Activated T-cell treated with anti-CD3 and anti-CD28 coated beads for 24 hours (primary cell): ENCODE measurements at regions not wholly inside any gene's neighbourhood (a gene's known extent, or its start where the extent isn't known, plus 50 kb on each side); places are given as distances from the start of the nearest gene placed in this dataset.
"Not testable (repeated sequence)": the region's sequence is repeated elsewhere in the genome, so short reads cannot be mapped to it uniquely, and the experiment has no call there.

ENCODE experiments used
- DNase-seq: peaks from one replicate; pipeline ENCODE4 v3.0.0-alpha.2; 2020; ENCODE audit warnings: low read depth

DNA sequence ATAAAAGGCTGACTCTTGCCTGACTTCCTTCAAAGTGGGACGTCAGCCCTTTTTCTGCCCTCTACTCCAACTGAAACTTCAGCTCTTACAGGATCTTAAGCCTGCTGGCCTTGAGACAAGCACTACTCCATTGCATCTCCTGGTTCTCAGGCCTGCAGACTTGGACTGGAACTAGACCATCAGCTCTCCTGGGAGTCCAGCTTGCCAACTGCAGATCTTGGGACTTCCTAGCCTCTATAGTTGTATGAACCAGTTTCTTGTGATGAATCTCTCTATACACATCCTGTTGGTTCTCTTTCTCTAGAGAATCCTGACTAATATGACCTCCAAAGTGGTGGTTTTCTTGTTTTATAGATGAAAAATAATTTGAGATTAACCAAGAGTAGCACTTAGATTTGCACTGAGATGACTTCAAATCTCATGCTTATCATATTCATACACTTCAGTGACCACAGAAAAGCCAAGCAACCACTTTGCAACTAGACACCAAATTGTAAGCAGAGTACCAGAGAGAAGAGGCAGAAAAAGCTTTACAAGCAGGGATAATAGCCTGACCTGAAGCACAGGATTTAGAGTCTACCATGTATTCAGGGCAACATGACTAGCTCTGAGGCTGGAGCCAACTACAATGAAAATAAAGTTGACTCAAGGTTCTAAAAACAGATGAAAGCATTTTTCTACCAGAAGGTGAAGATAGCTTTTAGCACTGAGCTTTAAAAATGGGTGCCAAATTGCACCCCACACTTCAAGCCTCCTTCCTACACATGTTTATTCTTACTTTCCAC is 661.3 kb upstream of the USP24 start:
- no peak for DNase-seq

DNA sequence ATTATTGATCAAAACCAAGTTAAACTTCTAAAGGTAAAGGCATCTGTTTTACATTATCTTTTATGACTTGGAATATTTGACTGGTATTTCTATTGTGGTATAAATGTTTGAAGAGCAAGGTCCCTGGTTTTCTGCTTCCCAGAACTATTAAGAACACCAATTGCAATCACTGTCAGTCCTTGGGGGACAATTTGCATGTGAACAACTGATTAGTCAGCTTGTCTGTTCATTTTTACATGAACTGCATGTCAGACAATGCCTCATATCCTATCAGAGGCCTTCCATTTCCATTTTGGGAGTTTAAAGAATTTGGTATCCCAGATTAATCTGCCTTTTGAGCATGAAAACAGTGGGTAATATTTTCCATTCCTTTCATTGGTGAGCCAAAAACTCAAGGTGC is 654.9 kb upstream of the USP24 start:
- DNase-seq: no peak

DNA sequence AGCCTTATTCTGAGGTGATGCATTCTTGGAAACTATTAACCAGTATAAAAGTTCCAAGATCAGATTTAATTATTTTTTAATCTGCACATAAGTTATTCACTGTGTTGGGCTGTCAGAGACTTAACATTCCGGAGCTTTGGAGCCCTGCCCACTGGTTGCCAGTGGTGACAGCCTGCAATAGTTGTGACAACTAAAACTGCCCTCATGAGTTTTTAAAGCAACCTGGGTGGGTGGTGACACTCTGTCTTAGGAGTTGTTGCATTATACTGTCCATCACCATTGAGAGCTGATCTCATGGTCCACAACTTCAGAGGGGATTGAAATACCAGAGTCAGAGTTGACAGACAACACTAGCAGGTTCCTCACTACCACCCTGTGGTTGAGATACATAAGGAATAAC is 653.9 kb upstream of the USP24 start:
- no peak for DNase-seq

DNA sequence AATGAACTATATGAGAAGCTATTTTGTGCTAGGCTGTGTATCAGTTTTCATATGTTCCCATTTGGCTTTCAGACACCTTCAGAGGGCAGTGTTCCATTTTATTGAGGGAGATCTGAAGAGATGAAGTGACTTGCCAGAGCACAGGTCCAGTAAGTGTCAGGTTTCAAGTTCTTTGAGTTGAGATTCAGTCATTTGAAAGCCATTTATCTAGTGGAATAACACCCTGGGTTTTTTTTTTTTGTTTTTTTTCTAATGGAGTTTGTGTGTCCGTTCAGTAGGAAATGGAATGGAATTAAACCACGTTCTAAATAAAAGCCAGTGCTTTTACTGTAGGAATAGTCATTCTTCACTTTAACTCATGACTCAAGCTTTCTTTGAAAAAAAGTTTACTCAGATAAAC is 652.9 kb upstream of the USP24 start:
- DNase-seq: no peak

DNA sequence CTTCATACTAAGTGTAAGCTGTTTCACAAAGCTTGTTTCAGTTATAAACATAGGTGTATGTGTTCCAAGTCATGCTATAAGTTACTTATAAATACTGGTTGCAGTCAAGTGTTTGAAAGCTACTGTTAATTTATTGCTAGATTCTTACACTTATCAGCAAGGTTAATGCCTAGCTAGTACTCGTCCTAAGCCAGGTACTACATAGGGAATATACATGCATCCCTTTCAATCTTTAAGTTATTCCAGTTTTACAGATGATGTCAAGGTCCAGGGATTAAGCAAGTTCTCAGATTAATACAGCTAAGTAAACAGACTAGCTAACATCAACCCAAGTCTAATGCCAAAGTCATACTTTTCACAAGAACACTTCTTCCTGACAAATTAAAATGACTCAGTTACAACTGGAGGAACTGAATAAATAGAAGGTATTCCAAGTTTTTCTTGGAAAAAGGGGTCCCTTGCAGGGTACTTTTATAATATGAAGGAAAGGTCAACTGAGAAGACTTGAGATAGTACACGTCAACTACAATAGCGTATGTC is 652.2 kb upstream of the USP24 start:
- no peak for DNase-seq

DNA sequence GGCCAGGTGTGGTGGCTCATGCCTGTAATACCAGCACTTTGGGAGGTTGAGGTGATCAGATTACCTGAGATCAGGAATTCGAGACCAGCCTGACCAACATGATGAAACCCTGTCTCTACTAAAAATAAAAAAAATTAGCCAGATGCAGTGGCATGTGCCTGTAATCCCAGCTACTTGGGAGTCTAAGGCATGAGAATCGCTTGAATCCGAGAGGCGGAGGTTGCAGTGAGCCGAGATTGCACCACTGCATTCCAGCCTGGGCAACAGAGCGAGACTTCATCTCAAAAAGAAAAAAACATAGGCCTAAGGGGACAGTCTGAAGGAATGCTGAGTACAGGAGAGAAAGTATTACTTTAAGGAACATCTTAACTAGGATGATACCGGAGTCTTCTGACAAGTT is 650.6 kb upstream of the USP24 start:
- not testable (repeated sequence) for DNase-seq

DNA sequence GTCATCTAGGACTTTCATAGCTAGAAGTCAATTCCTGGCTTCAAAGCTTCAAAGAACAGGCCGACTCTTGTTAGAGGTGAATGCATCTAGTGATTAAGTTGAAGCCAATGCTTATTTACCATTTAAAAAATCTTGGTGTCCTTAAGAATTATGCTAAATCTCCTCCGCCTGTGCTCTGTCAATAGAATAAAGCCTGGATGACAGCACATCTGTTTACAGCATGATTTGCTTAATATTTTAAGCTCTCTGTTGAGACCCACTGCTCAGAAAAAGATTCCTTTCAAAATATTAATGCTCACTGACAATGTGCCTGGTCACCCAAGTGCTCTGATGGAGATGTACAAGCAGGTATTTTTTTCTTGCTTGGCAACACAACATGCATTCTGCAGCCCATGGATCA is 649.1 kb upstream of the USP24 start:
- DNase-seq: no peak

DNA sequence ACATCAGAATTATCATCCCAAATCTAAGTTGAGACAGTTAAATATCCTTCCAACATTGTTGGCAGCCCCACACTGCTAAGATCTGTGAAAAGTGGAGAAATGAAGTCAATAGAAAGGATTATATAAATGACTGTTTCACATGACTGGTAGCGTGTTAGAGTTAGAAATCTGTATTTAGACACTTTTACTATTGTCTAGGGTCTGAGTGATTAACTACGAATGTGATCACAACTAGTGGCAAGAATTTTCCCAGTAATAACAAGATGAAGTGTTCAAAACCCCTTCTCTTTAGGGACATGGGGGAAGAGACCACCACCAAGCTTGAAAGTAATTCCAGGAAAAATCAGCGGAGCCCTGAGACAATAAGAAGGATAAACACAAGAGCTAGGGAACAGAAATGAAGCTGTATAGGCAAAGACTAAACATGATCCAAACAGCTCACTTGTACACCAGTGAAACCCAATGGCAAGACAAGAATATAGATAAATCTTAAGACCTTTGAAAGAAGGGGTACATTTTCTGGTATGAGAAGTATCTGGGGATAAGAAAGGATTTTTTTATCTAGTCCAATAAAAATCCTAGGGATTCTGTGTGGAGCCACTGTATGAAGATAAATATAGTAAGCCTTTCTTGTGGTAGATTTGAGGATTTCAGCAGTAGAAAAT is 646.6 kb upstream of the USP24 start:
- no peak for DNase-seq

DNA sequence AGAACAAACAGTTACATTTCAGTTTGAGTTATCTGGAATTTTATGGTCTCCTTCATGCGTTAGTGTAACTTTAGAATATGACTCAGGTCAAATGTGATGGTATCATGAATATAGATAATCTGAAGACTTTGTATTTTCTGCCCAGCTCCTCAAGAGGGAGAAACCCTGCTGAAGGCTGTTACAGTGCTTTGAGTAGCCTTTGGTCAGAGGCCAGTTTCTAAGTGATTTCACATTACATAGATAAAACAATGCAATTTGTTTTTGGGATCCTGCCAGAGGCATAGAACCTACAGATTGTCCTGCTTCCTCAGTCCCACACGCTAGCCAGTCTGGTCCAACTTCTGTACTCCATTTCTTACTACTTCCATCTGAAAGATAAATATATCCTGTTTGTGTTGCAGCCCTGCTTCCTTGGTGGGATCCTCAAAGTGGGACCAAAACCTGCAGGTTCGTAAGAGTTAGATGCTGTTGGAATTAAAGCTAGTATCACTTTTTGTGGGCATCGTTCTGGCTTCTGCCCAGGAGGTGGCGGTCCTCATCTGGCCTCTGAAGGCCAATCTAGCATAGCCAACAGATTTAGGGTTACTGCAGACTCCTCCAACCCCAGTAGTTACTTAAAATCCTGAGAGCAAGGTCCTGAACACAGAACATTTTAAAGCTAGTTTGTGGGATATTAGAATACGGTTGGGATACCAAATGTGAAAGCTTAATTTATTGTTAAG is 645.8 kb upstream of the USP24 start:
- DNase-seq: no peak

DNA sequence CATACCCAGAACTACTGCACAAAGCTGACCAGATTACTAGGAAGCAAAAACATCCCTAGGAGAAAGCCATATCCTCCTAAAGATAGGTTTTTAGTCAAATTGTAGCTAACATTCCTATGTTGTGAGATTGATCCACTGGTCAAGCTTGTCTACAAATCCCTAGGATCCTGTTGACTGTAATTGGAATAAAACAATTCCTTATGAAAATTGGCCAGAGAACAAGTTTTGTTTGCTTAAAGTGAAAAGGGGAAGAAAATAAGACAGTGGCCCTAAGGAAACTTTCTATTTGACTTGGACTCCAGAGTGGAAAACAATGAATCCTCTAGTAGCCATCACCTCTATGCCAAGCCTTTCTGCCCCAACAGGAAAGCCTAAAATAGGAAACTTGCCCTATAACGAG is 645.2 kb upstream of the USP24 start:
- DNase-seq: no peak

DNA sequence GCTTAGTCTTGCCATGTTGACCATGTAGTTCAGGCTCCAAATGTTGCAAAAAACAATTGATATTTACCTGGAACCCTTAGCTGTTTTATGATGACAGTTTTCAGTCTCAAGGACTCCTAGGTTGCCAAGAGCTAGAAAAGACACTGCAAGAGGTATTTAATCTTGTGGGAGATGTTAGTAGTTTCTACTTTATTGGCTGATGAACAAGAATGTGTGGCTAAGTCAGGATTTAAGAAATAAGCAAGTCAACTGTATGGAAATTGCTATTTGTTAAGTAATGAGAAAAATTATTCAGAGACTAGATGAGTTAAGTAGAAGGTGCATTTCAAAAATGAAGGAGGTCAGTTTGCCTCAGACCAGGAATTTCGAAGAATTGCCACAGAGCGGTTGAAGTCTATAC is 639.7 kb upstream of the USP24 start:
- DNase-seq: no peak

DNA sequence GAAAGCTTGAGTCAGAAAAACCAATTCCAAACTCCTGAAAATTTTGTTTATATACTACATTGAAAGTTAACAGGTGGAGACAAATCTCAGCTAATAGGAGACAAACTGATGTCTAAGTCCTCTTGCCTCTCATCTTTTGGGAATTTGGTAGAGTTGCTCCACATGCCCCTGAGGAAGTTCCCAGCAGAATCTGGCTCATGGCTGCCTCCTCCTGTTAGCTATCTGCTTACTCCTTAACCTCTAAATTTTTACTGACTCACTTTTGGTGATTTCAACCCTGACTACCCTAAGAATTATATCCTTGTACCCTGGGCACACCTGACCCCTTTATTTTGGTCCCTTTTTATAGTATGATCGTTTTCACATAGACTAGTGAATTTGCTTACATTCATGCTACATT is 633.7 kb upstream of the USP24 start:
- DNase-seq: no peak

DNA sequence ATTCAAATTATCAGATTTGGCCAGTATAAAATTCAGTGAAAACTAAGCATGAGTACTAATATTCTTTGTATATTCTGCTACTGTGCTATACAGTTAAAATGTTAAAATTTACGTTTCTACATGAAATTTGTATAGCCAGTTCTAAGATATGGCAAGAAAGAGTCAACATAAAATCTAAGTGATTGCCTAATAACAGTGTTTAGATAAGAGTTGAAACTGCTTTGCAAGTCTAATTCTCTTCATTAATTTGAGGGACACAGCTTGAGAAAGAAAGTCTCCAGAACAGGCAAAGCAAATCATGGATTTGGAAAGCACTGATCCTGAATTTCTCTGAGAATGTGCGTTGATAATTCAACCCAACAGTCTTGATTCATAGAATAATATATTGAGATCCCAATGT is 630.9 kb upstream of the USP24 start:
- no peak for DNase-seq

DNA sequence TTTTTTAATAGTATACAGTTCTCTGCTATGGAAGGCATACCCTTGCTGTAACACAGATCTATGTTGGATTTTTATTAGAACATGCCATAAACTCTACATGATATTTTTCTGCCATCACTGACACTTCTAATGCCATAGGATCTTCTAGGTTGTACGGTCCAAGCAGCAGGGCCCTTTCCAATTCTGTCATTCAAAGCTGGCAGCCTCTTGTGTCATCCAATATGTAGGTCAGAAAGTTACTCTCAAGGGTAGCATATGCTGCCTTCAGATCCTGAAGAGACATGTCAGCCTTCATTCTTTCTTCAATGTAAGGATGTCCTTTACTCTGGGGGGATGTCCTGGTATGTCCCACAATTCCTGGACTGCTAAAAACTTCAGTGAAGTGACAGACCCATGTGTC is 629.2 kb upstream of the USP24 start:
- no peak for DNase-seq

DNA sequence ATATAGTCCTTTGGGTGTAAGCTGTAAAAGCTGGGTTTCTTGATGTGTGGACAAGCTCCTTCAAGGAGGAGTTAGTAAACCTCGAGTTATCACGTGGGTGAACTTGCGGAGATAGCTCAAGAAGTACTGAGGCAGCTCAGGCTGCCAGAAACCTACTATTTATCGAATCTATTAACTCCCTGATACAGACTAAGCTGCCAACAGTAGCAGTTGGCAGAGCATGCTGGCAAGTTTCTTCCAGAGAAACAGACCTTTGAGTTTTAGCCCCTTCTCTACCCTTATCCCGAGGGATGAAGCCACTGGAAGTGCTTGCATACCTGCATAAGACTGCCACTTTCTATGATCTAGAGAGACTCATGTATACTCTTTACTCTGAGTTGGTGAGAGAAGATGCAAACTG is 624.5 kb upstream of the USP24 start:
- no peak for DNase-seq

DNA sequence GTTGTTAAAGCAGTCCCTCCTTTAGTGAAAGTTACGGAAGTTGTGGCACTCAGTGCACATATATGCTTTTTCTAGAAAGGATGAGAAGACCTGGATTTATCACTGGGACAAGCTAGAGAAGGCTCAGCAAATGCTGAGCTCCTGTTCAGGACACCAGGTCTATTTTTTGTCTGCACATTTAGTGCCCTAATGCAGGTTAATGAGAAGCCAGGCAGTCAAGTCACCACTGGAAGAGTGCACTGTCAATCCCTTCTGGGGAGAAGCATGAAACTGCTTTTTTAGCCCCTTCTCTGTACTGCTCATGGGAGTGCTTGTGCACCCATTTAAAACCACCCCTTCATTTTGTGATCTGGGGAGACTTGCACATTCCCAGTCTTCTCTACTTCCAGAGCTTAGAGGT is 624.1 kb upstream of the USP24 start:
- DNase-seq: no peak

DNA sequence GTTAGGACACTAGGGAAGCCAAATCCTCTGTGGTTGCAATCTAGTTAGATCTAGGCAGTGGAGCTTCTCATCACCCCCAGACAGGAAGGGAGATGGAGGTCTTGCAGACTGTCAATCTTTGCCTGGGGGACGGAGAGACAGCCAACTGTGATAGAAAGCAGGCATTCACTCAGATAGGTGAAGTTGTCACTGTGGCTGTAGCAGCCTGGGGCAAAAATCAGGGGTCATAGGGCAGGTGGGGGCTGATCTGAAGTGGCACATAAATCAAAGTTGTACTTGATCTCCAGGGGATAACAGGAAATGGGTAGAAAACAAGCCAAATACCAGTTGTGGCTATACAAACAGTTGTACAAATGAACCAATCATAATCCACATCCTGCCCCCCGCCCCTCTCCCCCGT is 620.9 kb upstream of the USP24 start:
- DNase-seq: no peak

DNA sequence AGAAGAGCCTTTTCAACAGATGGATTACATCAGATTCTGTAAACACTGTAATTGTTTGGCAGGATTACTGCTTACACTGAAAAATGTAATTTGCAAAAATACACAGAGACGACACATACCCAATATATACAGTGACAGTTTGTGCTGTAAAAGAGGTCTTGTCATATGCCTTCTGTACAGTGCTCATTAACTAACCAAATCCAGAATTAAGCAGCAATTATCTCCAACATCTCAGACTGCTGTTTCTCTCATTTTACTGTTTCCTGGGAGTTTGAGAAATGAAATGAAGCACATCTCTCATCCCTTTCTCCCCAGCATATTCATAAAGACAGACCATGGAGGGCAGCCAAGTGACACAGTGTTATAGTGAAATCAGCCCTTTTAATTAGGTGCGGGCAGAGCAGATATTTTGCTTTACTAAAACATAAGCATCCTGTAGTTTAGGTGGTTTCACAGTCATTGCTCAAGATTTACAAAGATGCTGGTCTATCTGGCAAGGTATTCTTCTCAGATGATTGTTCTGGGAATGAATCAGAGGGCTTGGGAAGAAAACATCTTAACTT is 618.4 kb upstream of the USP24 start:
- DNase-seq: no peak

DNA sequence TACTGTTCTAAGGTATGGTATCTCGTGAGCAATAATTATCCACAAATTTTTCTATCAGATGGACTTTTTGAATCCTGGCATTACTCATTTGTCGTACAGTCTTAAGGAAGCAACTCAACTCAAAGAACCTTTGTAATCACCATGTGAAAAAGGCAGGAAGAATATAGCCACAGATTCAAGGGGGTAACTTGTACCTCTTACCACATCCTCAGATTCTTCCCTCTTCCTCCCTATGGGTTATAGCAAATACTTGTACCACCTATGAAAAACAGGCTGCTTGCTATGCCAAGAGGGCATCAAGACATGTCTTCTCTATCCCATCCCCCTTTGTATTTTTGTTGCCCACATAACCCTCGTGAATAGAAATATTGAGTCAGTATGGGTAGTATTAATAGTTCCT is 616.6 kb upstream of the USP24 start:
- no peak for DNase-seq

DNA sequence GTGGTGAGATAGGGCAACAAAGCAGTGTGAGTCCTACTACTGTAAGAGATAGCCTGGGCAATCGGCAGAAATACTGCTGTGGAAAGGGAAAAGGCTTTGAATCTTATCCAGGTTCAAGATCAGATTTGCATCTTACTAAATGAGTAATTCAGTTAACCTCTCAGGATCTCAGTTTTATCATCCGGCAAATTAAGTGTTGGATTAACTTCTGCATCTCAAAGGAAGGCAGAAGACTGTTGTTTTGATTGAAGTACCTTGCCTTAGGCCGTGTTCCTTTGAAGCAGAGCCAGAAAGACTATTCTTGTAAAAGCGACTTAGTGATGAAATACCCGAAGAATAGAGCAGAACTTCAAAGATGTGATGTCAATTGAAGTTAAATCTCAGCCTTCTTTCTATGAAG is 612.9 kb upstream of the USP24 start:
- no peak for DNase-seq

DNA sequence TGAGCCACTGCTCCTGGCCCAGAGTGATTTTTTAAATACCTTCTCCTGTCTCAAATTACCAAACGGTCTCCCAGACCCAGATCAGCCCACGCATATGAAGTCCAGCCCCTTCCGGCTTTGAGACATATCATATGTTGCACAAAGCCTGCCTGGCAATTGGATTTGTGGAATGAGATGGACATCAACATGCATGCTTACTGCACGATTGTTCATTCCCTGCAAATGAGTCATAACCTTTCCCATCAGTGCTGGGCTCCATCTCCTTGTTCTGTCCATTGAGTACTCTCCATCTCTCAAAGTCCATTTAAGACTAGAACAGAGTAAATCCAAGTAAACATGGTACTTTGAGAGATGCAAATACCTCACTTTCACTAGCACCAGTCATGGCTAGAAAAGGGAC is 612.2 kb upstream of the USP24 start:
- DNase-seq: no peak

DNA sequence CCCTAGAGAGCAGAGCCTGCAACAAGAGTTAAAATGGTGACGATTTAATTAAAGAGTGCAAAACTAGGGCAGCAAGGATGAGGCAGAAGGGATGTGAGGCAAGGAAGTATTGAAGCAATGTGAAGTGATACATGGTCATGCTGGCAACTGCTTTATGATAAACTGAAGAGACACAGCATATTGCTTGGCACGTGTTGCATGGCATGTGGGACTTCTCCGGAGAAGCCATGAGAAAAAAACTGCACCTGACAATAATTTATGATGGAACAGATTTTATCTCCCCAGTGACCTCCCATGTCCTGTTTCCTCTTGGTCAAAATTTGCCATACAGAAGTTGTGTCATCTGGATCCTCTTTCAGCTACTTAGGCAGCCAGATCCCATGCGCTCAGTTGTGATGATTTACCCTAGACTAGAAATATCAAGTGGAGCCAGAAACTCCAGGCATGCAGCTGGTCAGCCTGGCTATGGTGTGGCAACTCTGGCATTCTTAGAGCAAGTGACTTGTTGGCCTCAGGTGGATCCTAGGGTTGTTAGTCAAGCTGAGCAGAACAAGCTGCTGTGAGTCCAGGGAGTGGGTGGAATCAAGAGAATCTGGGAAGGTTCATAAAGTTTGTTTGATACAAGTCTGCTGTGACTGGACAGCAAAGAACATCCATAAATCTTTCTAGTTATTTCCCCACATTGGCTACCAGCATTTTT is 611.4 kb upstream of the USP24 start:
- DNase-seq: no peak
